ENCODE measurements at regions not wholly inside any gene's neighbourhood (a gene's known extent, or its start where the extent isn't known, plus 50 kb on each side); places are given as distances from the start of the nearest gene placed in this dataset.

DNA sequence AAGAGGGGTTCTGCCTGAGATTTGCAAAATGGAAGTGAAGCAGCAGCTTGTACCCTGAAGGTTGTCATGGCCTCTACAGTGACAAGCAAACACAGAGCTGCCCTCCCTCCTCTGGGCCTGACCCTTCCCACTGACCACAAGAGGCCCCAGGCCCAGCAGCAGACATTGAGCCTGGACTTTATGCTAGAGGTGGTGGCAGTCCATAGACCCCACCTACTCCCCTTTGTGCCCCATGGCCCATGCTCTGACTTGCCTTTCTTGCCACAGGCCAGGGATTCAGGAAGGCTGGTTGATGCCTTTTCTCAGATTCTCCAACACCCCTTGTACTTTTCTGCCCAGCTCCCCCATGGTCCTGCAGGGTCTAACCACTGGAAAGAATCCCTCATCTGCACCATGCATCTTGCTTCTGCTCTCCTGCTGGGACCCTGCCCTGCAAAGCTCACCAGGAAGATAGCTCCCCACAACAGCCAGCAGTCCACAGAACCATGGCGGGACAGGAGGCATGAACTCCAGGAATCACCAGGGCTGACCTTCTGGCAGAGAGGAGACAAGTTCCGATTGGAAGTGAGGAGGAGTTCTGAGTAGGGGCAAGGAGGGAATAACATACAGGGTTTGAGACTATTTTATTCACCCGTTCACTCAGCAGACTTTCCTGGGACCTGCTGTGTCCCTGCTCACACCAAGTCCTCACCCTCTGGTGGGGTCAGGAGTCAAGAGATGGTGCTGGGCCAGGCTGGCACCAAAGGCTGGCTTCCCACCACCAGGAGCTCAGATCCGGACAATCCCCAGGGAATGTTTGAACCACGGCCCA, 263.8 kb downstream of the SYK start:
- H3K27ac ChIP-seq (replicated peaks), result no peak overlapping the region
- no peak for DNase-seq (ENCODE audit: low read depth in 1 of 2, low spot score in 1 of 2)
- TF ChIP-seq GABPA (IDR thresholded peaks at IDR 0.05; ENCODE audit: low read depth), result no peak
- TF ChIP-seq, protein P1, sequence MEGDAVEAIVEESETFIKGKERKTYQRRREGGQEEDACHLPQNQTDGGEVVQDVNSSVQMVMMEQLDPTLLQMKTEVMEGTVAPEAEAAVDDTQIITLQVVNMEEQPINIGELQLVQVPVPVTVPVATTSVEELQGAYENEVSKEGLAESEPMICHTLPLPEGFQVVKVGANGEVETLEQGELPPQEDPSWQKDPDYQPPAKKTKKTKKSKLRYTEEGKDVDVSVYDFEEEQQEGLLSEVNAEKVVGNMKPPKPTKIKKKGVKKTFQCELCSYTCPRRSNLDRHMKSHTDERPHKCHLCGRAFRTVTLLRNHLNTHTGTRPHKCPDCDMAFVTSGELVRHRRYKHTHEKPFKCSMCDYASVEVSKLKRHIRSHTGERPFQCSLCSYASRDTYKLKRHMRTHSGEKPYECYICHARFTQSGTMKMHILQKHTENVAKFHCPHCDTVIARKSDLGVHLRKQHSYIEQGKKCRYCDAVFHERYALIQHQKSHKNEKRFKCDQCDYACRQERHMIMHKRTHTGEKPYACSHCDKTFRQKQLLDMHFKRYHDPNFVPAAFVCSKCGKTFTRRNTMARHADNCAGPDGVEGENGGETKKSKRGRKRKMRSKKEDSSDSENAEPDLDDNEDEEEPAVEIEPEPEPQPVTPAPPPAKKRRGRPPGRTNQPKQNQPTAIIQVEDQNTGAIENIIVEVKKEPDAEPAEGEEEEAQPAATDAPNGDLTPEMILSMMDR (IDR thresholded peaks at IDR 0.05; ENCODE audit: insufficient read depth, low read length), result no peak
- TF ChIP-seq SPI1 (IDR thresholded peaks at IDR 0.05; ENCODE audit: borderline replicate concordance, low read depth), result no peak
- TF ChIP-seq, protein P2, sequence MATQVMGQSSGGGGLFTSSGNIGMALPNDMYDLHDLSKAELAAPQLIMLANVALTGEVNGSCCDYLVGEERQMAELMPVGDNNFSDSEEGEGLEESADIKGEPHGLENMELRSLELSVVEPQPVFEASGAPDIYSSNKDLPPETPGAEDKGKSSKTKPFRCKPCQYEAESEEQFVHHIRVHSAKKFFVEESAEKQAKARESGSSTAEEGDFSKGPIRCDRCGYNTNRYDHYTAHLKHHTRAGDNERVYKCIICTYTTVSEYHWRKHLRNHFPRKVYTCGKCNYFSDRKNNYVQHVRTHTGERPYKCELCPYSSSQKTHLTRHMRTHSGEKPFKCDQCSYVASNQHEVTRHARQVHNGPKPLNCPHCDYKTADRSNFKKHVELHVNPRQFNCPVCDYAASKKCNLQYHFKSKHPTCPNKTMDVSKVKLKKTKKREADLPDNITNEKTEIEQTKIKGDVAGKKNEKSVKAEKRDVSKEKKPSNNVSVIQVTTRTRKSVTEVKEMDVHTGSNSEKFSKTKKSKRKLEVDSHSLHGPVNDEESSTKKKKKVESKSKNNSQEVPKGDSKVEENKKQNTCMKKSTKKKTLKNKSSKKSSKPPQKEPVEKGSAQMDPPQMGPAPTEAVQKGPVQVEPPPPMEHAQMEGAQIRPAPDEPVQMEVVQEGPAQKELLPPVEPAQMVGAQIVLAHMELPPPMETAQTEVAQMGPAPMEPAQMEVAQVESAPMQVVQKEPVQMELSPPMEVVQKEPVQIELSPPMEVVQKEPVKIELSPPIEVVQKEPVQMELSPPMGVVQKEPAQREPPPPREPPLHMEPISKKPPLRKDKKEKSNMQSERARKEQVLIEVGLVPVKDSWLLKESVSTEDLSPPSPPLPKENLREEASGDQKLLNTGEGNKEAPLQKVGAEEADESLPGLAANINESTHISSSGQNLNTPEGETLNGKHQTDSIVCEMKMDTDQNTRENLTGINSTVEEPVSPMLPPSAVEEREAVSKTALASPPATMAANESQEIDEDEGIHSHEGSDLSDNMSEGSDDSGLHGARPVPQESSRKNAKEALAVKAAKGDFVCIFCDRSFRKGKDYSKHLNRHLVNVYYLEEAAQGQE (IDR thresholded peaks at IDR 0.05; ENCODE audit: insufficient replicate concordance, low read depth), result no peak
- no peak for TF ChIP-seq POLR2AphosphoS5 (IDR thresholded peaks at IDR 0.05; ENCODE audit: low read depth)

DNA sequence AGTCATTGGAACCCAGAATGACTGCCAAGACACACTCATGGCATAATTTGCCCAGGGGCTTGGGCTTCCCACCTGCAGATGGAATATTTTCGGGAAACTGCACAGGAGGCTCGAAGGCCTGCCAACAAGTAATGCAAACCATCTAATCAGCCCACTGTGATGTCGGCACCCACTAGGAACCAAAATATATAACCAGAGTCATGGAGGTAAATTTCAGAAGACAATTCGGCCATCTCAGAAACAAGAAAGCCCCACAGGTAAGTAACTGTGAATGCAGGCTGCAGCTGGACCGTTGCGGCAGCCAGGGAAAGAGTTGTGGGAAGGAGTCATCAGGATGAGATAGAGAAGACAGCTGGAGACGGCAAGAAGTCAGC, 264.4 kb downstream of the SYK start:
- no peak for DNase-seq (ENCODE audit: low read depth in 1 of 2, low spot score in 1 of 2)

More for the DNA sequence above, 263.8 kb downstream of the SYK start:
- H3K4me3 ChIP-seq (replicated peaks; ENCODE audit: insufficient read depth, low read length), result no peak overlapping the region
- no peaks in the 10 kb centered on the region for H3K27me3 ChIP-seq (ENCODE audit: insufficient read depth, poor library complexity, severe bottlenecking)

DNA sequence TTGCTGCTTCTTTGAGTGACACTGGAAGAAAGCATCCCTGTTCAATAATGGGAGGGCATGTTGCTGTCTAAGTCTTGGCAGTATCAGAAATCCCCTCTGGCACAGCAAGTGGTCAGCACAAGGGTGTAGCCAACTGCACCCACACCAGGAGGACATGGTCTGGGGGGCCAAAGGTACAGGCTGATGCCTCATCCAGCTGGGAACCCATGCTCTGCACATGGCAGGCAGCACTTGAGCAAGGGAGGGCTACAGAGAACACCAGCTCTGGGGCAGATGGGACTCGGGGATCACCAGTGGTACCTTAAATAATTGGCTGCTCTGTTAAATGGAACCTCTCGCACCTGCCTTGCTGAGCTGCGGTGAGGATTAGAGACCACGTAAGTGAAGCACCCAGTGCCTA, 265.2 kb downstream of the SYK start:
- Histone ChIP-seq H3K27me3 (ENCODE audit: insufficient read depth, poor library complexity, severe bottlenecking) (no peaks in the 10 kb centered on the region), H3K27ac (replicated peaks) (no peak overlapping the region), H3K4me3 (replicated peaks; ENCODE audit: insufficient read depth, low read length) (no peak overlapping the region)
- TF ChIP-seq SPI1 (IDR thresholded peaks at IDR 0.05; ENCODE audit: borderline replicate concordance, low read depth) (no peak), GABPA (IDR thresholded peaks at IDR 0.05; ENCODE audit: low read depth) (no peak), POLR2AphosphoS5 (IDR thresholded peaks at IDR 0.05; ENCODE audit: low read depth) (no peak)
- TF ChIP-seq, protein P1 (IDR thresholded peaks at IDR 0.05; ENCODE audit: insufficient read depth, low read length), result no peak
- TF ChIP-seq, protein P2 (IDR thresholded peaks at IDR 0.05; ENCODE audit: insufficient replicate concordance, low read depth), result no peak
- DNase-seq (ENCODE audit: low read depth in 1 of 2, low spot score in 1 of 2), result no peak

More for the DNA sequence above, 264.4 kb downstream of the SYK start:
- TF ChIP-seq POLR2AphosphoS5 (IDR thresholded peaks at IDR 0.05; ENCODE audit: low read depth) (no peak), GABPA (IDR thresholded peaks at IDR 0.05; ENCODE audit: low read depth) (no peak)
- TF ChIP-seq, protein P1 (IDR thresholded peaks at IDR 0.05; ENCODE audit: insufficient read depth, low read length), result no peak
- no peak overlapping the region for H3K27ac ChIP-seq (replicated peaks)
- no peaks in the 10 kb centered on the region for H3K27me3 ChIP-seq (ENCODE audit: insufficient read depth, poor library complexity, severe bottlenecking)
- no peak overlapping the region for H3K4me3 ChIP-seq (replicated peaks; ENCODE audit: insufficient read depth, low read length)

All from HL-60 (cell line).